Retinal pigment epithelial cell (primary cell): ENCODE measurements at regions not wholly inside any gene's neighbourhood (a gene's known extent, or its start where the extent isn't known, plus 50 kb on each side); places are given as distances from the start of the nearest gene placed in this dataset.

ENCODE experiments used
- DNase-seq: peaks from one replicate; pipeline ENCODE4 v3.0.0-alpha.2; 2010; ENCODE audit warnings: low read depth
- H3K4me3 ChIP-seq: 2 replicates; pipeline ENCODE4 v1.5.1; 2011; ENCODE audit warnings: mild to moderate bottlenecking, low read length, control low read depth, moderate library complexity
- TF ChIP-seq, protein P1 (sequence below): conservative IDR thresholded peaks from 2 replicates; pipeline ENCODE4 v1.5.1; 2011; ENCODE audit warnings: low read depth, low read length, control low read depth, inconsistent platforms

GRCh38 chr1:87753366-87753765 lies 424.7 kb downstream of the LMO4 start:
- no peak for DNase-seq
- TF ChIP-seq, protein P1, sequence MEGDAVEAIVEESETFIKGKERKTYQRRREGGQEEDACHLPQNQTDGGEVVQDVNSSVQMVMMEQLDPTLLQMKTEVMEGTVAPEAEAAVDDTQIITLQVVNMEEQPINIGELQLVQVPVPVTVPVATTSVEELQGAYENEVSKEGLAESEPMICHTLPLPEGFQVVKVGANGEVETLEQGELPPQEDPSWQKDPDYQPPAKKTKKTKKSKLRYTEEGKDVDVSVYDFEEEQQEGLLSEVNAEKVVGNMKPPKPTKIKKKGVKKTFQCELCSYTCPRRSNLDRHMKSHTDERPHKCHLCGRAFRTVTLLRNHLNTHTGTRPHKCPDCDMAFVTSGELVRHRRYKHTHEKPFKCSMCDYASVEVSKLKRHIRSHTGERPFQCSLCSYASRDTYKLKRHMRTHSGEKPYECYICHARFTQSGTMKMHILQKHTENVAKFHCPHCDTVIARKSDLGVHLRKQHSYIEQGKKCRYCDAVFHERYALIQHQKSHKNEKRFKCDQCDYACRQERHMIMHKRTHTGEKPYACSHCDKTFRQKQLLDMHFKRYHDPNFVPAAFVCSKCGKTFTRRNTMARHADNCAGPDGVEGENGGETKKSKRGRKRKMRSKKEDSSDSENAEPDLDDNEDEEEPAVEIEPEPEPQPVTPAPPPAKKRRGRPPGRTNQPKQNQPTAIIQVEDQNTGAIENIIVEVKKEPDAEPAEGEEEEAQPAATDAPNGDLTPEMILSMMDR, result no peak
- H3K4me3 ChIP-seq, result no peak overlapping the region

GRCh38 chr1:87754139-87754538 lies 425.5 kb downstream of the LMO4 start:
- H3K4me3 ChIP-seq, result no peak overlapping the region
- DNase-seq, result no peak
- TF ChIP-seq, protein P1, result no peak

- DNase-seq, result no peak
- TF ChIP-seq, protein P1, result no peak
- no peak overlapping the region for H3K4me3 ChIP-seq
These were observed 429.0 kb downstream of the LMO4 start for GRCh38 chr1:87757676-87758075.

GRCh38 chr1:87759421-87760087 lies 430.9 kb downstream of the LMO4 start:
- H3K4me3 ChIP-seq, result no peak overlapping the region
- no peak for DNase-seq
- TF ChIP-seq, protein P1, result no peak

GRCh38 chr1:87760155-87760554 lies 431.5 kb downstream of the LMO4 start:
- TF ChIP-seq, protein P1, result no peak
- DNase-seq, result no peak
- H3K4me3 ChIP-seq, result no peak overlapping the region

DNA sequence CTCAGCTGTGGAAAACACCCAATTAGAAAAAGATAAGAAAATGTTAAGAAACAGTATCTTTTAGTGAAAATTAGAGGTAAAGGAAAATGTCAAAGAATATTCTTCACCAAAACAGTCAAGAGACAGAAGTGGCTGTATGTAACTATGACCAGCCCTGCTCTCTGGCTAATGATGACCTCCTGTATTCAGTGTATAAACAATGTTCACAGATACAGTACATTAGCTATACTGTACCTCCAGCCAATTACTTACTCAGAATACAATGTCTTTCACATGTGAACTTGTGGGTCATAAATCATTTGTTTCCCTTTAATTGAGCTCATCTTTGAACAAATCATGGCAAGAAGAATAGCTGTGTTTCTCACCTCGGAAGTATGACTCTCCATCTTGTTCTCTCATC lies 432.0 kb downstream of the LMO4 start:
- no peak overlapping the region for H3K4me3 ChIP-seq
- TF ChIP-seq, protein P1, result no peak
- no peak for DNase-seq

DNA sequence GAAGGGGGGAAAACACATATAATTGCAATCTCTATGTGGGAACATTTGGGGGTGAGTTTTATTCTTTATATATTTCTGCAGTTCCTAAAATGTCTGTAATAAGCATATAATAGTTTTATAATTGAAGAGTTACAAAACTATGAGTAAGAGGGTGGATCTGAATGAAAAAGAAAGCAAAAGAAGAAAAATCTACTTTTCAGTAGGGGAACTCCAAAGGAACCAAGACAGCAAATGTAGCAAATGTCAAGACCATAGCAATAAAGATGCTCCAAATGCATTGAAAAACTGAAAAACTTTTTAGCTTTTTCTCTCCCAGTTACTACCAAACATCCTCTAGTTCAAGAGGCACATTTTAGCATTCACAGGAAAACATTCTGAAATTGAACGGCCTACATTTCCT lies 434.8 kb downstream of the LMO4 start:
- DNase-seq, result no peak
- no peak overlapping the region for H3K4me3 ChIP-seq
- TF ChIP-seq, protein P1, result no peak
